RWPE2 (cell line): ENCODE measurements at regions not wholly inside any gene's neighbourhood (a gene's known extent, or its start where the extent isn't known, plus 50 kb on each side); places are given as distances from the start of the nearest gene placed in this dataset.

Experiments used
- ATAC-seq: fragments of 200-7000 bp; cut with Tn5 transposase; 3 replicates; pipeline ENCODE4 v1.9.1; 2021; ENCODE audit warnings: low read depth
- DNase-seq: peaks from one replicate; pipeline ENCODE4 v3.0.0-alpha.2; 2020; ENCODE audit warnings: low spot score
- H3K27ac ChIP-seq: fragments of 450-650 bp; 2 replicates; pipeline ENCODE4 v1.5.1; 2017; ENCODE audit warnings: mild to moderate bottlenecking; ENCODE audit not compliant: poor library complexity, severe bottlenecking
- H3K27me3 ChIP-seq: fragments of 250-450 bp; sonication (Bioruptor Pico); 2 replicates; pipeline ENCODE4 v1.5.1; 2021; ENCODE audit warnings: mild to moderate bottlenecking, moderate library complexity; ENCODE audit not compliant: insufficient read depth, poor library complexity, severe bottlenecking
- H3K36me3 ChIP-seq: fragments of 250-450 bp; sonication (Bioruptor Pico); 2 replicates; pipeline ENCODE4 v1.5.1; 2020; ENCODE audit warnings: low read depth, mild to moderate bottlenecking, moderate library complexity
- H3K4me1 ChIP-seq: fragments of 250-450 bp; sonication (Bioruptor Pico); 2 replicates; pipeline ENCODE4 v1.5.1; 2021; ENCODE audit warnings: mild to moderate bottlenecking, moderate library complexity; ENCODE audit not compliant: insufficient read depth, poor library complexity, severe bottlenecking
- H3K4me3 ChIP-seq: fragments of 250-450 bp; sonication (Bioruptor Pico); 2 replicates; pipeline ENCODE4 v1.5.1; 2021; ENCODE audit warnings: mild to moderate bottlenecking, moderate library complexity; ENCODE audit not compliant: severe bottlenecking
- H3K9me3 ChIP-seq: fragments of 250-450 bp; sonication (Bioruptor Pico); 2 replicates; pipeline ENCODE4 v1.5.1; 2021; ENCODE audit warnings: mild to moderate bottlenecking, moderate library complexity; ENCODE audit not compliant: severe bottlenecking
- TF ChIP-seq, protein P1 (sequence below): fragments of 450-650 bp; IDR thresholded peaks from one replicate; pipeline ENCODE4 v1.5.1; 2017; ENCODE audit warnings: mild to moderate bottlenecking, moderate library complexity; ENCODE audit not compliant: poor library complexity, severe bottlenecking

- TF ChIP-seq, protein P1, sequence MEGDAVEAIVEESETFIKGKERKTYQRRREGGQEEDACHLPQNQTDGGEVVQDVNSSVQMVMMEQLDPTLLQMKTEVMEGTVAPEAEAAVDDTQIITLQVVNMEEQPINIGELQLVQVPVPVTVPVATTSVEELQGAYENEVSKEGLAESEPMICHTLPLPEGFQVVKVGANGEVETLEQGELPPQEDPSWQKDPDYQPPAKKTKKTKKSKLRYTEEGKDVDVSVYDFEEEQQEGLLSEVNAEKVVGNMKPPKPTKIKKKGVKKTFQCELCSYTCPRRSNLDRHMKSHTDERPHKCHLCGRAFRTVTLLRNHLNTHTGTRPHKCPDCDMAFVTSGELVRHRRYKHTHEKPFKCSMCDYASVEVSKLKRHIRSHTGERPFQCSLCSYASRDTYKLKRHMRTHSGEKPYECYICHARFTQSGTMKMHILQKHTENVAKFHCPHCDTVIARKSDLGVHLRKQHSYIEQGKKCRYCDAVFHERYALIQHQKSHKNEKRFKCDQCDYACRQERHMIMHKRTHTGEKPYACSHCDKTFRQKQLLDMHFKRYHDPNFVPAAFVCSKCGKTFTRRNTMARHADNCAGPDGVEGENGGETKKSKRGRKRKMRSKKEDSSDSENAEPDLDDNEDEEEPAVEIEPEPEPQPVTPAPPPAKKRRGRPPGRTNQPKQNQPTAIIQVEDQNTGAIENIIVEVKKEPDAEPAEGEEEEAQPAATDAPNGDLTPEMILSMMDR = no peak
- no peak for ATAC-seq
- no peaks in the 10 kb centered on the region for H3K4me1 ChIP-seq
- no peaks in the 10 kb centered on the region for H3K9me3 ChIP-seq
- H3K4me3 ChIP-seq = no peak overlapping the region
- no peaks in the 10 kb centered on the region for H3K36me3 ChIP-seq
- no peak for DNase-seq
- no peaks in the 10 kb centered on the region for H3K27me3 ChIP-seq
- no peak overlapping the region for H3K27ac ChIP-seq
These were observed 104.3 kb upstream of the FOXN2 start for GRCh38 chr2:48210189-48210588.

DNA sequence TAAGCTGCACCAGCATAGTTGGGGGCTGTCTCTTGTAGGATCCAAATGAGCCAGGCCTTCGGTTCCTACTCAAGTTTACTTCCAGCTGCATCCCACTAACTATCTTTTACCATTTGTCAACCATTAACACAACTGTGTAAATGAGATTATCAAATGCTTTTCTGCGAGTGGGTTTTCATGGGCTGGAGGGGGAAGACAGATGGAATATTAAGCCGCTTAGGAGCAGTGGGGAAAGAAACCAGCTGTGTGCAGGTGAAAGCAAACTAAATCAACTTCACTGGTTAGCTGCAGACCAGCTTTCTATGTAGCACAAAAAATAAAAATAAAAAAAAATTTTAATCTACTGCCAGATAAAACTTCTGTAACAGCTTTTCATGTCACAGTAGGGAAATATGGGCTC is 100.8 kb upstream of the FOXN2 start:
- Histone ChIP-seq H3K27ac (no peak overlapping the region), H3K4me3 (no peak overlapping the region), H3K9me3 (no peaks in the 10 kb centered on the region), H3K4me1 (no peaks in the 10 kb centered on the region), H3K36me3 (no peaks in the 10 kb centered on the region), H3K27me3 (no peaks in the 10 kb centered on the region)
- TF ChIP-seq, protein P1 = no peak
- no peak for ATAC-seq
- no peak for DNase-seq

DNA sequence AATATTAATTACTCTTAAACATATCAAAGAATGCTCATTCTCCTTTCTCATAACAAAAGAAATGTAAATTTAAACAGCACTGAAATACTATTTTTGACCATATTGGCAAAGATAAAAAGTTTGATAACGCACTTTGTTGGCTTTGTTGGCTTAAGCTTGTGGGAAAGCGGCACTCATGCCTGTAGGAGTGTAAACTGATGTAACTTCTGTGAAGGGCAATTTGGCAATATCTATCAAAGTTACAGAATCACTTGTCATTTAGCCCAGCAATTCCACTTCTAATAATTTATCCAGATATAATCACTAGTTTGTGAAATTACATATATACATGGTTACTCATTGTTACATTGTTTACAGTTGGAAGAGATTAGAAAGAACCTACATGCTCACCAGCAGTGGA is 96.3 kb upstream of the FOXN2 start:
- TF ChIP-seq, protein P1 = no peak

GRCh38 chr2:48219234-48219554 is 95.3 kb upstream of the FOXN2 start:
- no peak for DNase-seq
- Histone ChIP-seq H3K27ac (no peak overlapping the region), H3K4me3 (no peak overlapping the region), H3K9me3 (no peaks in the 10 kb centered on the region), H3K27me3 (no peaks in the 10 kb centered on the region), H3K4me1 (no peaks in the 10 kb centered on the region), H3K36me3 (no peaks in the 10 kb centered on the region)
- TF ChIP-seq, protein P1 = no peak
- ATAC-seq = no peak

More for the DNA sequence above, 96.3 kb upstream of the FOXN2 start:
- Histone ChIP-seq H3K27me3 (no peaks in the 10 kb centered on the region), H3K36me3 (no peaks in the 10 kb centered on the region), H3K27ac (no peak overlapping the region), H3K4me1 (no peaks in the 10 kb centered on the region), H3K9me3 (no peaks in the 10 kb centered on the region), H3K4me3 (no peak overlapping the region)
- no peak for DNase-seq
- no peak for ATAC-seq

- Histone ChIP-seq H3K27me3 (no peaks in the 10 kb centered on the region), H3K4me1 (no peaks in the 10 kb centered on the region), H3K27ac (no peak overlapping the region), H3K36me3 (no peaks in the 10 kb centered on the region), H3K4me3 (no peak overlapping the region), H3K9me3 (no peaks in the 10 kb centered on the region)
- no peak for DNase-seq
- no peak for ATAC-seq
- TF ChIP-seq, protein P1 = no peak
These were observed 94.7 kb upstream of the FOXN2 start for GRCh38 chr2:48219555-48220436.
